Hepatocyte (in vitro differentiated cells): ENCODE measurements at regions not wholly inside any gene's neighbourhood (a gene's known extent, or its start where the extent isn't known, plus 50 kb on each side); places are given as distances from the start of the nearest gene placed in this dataset.
A peak's percentile ranks its signal among the peaks of the same experiment; 100 is the strongest.

Source experiments
- DNase-seq: peaks from one replicate; pipeline ENCODE4 v3.0.0-alpha.2; 2016; ENCODE audit warnings: low spot score
- H2AFZ ChIP-seq: fragments of 200-600 bp; sonication (generic); 2 replicates; pipeline ENCODE4 v1.6.0; 2016; ENCODE audit warnings: antibody characterized with exemption, mild to moderate bottlenecking
- H3K27ac ChIP-seq: fragments of 200-600 bp; sonication (generic); 2 replicates; pipeline ENCODE4 v1.5.1; 2016; ENCODE audit warnings: mild to moderate bottlenecking
- H3K27me3 ChIP-seq: fragments of 200-600 bp; sonication (generic); 2 replicates; pipeline ENCODE4 v1.6.1; 2016
- H3K36me3 ChIP-seq: fragments of 200-600 bp; sonication (generic); replicated peaks from 2 replicates; pipeline ENCODE4 v1.5.1; 2016; ENCODE audit warnings: low read depth; ENCODE audit not compliant: insufficient read depth
- H3K4me1 ChIP-seq: fragments of 200-600 bp; sonication (generic); 2 replicates; pipeline ENCODE4 v1.5.1; 2016; ENCODE audit warnings: mild to moderate bottlenecking, moderate library complexity; ENCODE audit not compliant: insufficient read depth
- H3K4me2 ChIP-seq: fragments of 200-600 bp; sonication (generic); 2 replicates; pipeline ENCODE4 v1.6.0; 2016
- H3K4me3 ChIP-seq: fragments of 200-600 bp; sonication (generic); 2 replicates; pipeline ENCODE4 v1.5.1; 2016; ENCODE audit warnings: mild to moderate bottlenecking
- H3K79me2 ChIP-seq: fragments of 200-600 bp; sonication (generic); 2 replicates; pipeline ENCODE4 v1.6.0; 2017; ENCODE audit warnings: mild to moderate bottlenecking
- H3K9me2 ChIP-seq: fragments of 200-600 bp; sonication (generic); replicated peaks from 2 replicates; pipeline ENCODE4 v1.6.0; 2017; ENCODE audit warnings: mild to moderate bottlenecking; ENCODE audit not compliant: insufficient read depth
- H3K9me3 ChIP-seq: fragments of 200-600 bp; sonication (generic); 2 replicates; pipeline ENCODE4 v1.5.1; 2016; ENCODE audit warnings: low read depth, mild to moderate bottlenecking
- H4K20me1 ChIP-seq: fragments of 200-600 bp; sonication (generic); 2 replicates; pipeline ENCODE4 v1.6.0; 2016; ENCODE audit warnings: mild to moderate bottlenecking; ENCODE audit not compliant: insufficient read depth, poor library complexity, severe bottlenecking
- EZH2 ChIP-seq: fragments of 200-600 bp; sonication (generic); IDR thresholded peaks from 2 replicates; pipeline ENCODE4 v1.6.1; 2016; ENCODE audit warnings: antibody characterized with exemption, mild to moderate bottlenecking, borderline replicate concordance
- EZH2phosphoT487 ChIP-seq: fragments of 200-600 bp; sonication (generic); IDR thresholded peaks from one replicate; pipeline ENCODE4 v1.6.1; 2018; ENCODE audit warnings: antibody characterized with exemption, mild to moderate bottlenecking, low read depth, moderate library complexity; ENCODE audit not compliant: unreplicated experiment, severe bottlenecking
- WGBS: methylation state at CpG from one replicate; pipeline ENCODE4 v1.1.6; 2016; ENCODE audit warnings: low lambda C conversion rate; ENCODE audit errors: missing lambda C conversion rate; 5-methylcytosine and 5-hydroxymethylcytosine counted together
- TF ChIP-seq, protein P1 (sequence below): fragments of 200-600 bp; sonication (generic); IDR thresholded peaks from 2 replicates; pipeline ENCODE4 v1.5.1; 2016; ENCODE audit warnings: antibody characterized with exemption, mild to moderate bottlenecking; ENCODE audit not compliant: poor library complexity

DNA sequence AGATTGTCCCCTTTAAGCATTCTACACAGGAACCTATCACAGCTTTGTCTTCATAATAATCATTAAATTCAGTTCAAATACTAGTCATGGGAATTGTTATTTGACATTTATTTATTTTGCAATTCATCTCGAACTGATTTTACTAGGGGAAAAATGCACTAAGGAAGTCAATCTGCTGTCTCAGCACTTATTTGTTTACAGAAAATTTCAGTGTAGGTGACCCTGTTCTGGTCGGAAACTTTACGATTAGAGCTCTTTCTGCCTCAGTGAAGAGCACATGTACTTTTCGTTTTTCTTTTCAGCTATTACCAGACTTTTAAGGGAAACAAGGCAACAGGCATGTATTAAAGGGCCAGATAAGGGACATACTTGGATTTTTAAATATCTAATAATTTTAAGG, 1405.7 kb upstream of the ZEB2 start:
- Histone ChIP-seq H3K9me3 (no peaks in the 10 kb centered on the region), H4K20me1 (no peaks in the 10 kb centered on the region), H3K4me3 (no peak overlapping the region), H3K27ac (no peak overlapping the region), H3K4me2 (no peak overlapping the region), H3K79me2 (no peaks in the 10 kb centered on the region), H3K27me3 (no peaks in the 10 kb centered on the region), H2AFZ (no peak overlapping the region), H3K9me2 (no peaks in the 10 kb centered on the region), H3K4me1 (no peaks in the 10 kb centered on the region), H3K36me3 (no peaks in the 10 kb centered on the region)
- no peak for DNase-seq
- TF ChIP-seq EZH2phosphoT487 = no peak
- TF ChIP-seq, protein P1, sequence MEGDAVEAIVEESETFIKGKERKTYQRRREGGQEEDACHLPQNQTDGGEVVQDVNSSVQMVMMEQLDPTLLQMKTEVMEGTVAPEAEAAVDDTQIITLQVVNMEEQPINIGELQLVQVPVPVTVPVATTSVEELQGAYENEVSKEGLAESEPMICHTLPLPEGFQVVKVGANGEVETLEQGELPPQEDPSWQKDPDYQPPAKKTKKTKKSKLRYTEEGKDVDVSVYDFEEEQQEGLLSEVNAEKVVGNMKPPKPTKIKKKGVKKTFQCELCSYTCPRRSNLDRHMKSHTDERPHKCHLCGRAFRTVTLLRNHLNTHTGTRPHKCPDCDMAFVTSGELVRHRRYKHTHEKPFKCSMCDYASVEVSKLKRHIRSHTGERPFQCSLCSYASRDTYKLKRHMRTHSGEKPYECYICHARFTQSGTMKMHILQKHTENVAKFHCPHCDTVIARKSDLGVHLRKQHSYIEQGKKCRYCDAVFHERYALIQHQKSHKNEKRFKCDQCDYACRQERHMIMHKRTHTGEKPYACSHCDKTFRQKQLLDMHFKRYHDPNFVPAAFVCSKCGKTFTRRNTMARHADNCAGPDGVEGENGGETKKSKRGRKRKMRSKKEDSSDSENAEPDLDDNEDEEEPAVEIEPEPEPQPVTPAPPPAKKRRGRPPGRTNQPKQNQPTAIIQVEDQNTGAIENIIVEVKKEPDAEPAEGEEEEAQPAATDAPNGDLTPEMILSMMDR = no peak
- TF ChIP-seq EZH2 = no peak
- WGBS = 67% methylated on average over 4 of the region's 4 CpGs

DNA sequence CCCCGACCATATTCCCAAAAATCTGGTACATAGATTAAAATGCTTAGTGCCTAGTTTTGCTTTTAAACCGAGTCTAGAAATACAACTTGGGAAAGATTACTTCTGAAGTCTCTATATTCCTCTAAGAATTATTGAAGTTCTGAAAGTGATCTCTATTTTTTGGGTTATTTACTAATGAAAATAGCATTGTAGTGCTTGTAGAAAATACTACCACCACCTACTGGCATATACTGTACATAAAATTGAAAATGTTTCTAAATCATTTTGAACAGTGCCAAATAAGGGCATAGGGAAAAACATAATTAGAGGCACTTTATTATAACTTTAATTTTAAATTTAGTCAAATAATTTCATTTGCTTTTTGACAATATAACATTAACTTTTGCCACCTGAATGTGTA, 1399.6 kb upstream of the ZEB2 start:
- no peaks in the 10 kb centered on the region for H4K20me1 ChIP-seq
- no peak overlapping the region for H3K4me3 ChIP-seq
- DNase-seq = no peak
- H3K79me2 ChIP-seq = no peaks in the 10 kb centered on the region
- no peaks in the 10 kb centered on the region for H3K4me1 ChIP-seq
- no peak overlapping the region for H3K27ac ChIP-seq
- no peak overlapping the region for H3K4me2 ChIP-seq
- no peaks in the 10 kb centered on the region for H3K36me3 ChIP-seq
- 90% methylated on average over 2 of the region's 2 CpGs for WGBS
- no peaks in the 10 kb centered on the region for H3K9me3 ChIP-seq
- TF ChIP-seq EZH2 (no peak), EZH2phosphoT487 (no peak)
- TF ChIP-seq, protein P1 = peak; percentile 43
- H2AFZ ChIP-seq = no peak overlapping the region
- no peaks in the 10 kb centered on the region for H3K27me3 ChIP-seq
- H3K9me2 ChIP-seq = no peaks in the 10 kb centered on the region

DNA sequence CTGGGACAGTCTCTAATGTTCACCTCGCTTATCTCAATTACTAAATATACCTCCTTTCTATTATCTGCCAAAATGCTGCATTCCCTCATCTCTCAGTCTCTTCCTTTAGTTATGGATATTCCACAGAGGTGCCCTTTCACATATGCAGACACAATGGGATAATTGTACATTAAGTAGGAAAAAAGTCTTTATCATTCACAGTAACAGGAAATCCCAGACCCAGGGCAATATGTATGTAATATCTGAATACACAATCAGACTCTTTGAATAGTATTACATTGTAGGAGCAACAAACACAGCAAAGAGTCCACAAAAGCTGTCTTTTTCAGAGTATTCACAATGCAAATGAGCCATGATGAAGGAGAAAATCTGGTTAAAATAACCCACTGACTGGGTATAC, 1399.0 kb upstream of the ZEB2 start:
- H3K27ac ChIP-seq = no peak overlapping the region
- no peaks in the 10 kb centered on the region for H3K79me2 ChIP-seq

More for the DNA sequence above, 1399.0 kb upstream of the ZEB2 start:
- Histone ChIP-seq H3K9me2 (no peaks in the 10 kb centered on the region), H3K4me2 (no peak overlapping the region), H3K9me3 (no peaks in the 10 kb centered on the region), H3K4me1 (no peaks in the 10 kb centered on the region), H2AFZ (no peak overlapping the region), H3K4me3 (no peak overlapping the region), H4K20me1 (no peaks in the 10 kb centered on the region), H3K27me3 (no peaks in the 10 kb centered on the region), H3K36me3 (no peaks in the 10 kb centered on the region)
- WGBS = 86% methylated on average over 1 of the region's 1 CpG
- TF ChIP-seq EZH2phosphoT487 (no peak), EZH2 (no peak)
- TF ChIP-seq, protein P1 = no peak
- no peak for DNase-seq
